HEK293 (cell line): ENCODE measurements at regions not wholly inside any gene's neighbourhood (a gene's known extent, or its start where the extent isn't known, plus 50 kb on each side); places are given as distances from the start of the nearest gene placed in this dataset.

Source experiments
- CTCF ChIA-PET: fragments of 350-600 bp; formaldehyde crosslinking; extraction: SDS; loops from one replicate; lab custom pipeline; 2021; ENCODE audit warnings: antibody characterized with exemption; lab: Yijun Ruan, JAX
- POLR2A ChIA-PET: fragments of 300-600 bp; formaldehyde crosslinking; extraction: SDS; loops from one replicate; lab custom pipeline; 2020; ENCODE audit warnings: antibody characterized with exemption, inconsistent platforms; lab: Yijun Ruan, JAX
- H3K27ac ChIP-seq: fragments of 200-500 bp; sonication (Bioruptor generic); 2 replicates; pipeline ENCODE4 v1.5.1; 2014; ENCODE audit warnings: low read depth, low read length, control low read depth, inconsistent platforms; ENCODE audit errors: extremely low read depth
- H3K36me3 ChIP-seq, 2 experiments: fragments of 200-500 bp in 1 of 2; sonication (Bioruptor generic) in 1 of 2; 1 replicate in 1 of 2; 2 replicates in 1 of 2; pipeline ENCODE4 v1.5.1; 2014 to 2017; ENCODE audit warnings: inconsistent platforms in 2 of 2, low read length in 2 of 2; ENCODE audit not compliant: control insufficient read depth in 2 of 2, insufficient read depth in 1 of 2
- H3K4me1 ChIP-seq: fragments of 200-500 bp; sonication (Bioruptor generic); 2 replicates; pipeline ENCODE4 v1.5.1; 2014; ENCODE audit warnings: mild to moderate bottlenecking, low read length, inconsistent platforms; ENCODE audit not compliant: control insufficient read depth, insufficient read depth
- H3K4me3 ChIP-seq: 2 replicates; pipeline ENCODE4 v1.5.1; 2011; ENCODE audit warnings: low read depth, mild to moderate bottlenecking, control low read depth, low read length, moderate library complexity
- H3K9me3 ChIP-seq: fragments of 200-500 bp; sonication (Bioruptor generic); 2 replicates; pipeline ENCODE4 v1.5.1; 2014; ENCODE audit warnings: low read depth, low read length, inconsistent platforms; ENCODE audit not compliant: control insufficient read depth, insufficient read depth
- EGR2 ChIP-seq: fragments of 450-650 bp; formaldehyde crosslinking; IDR thresholded peaks from 2 replicates; pipeline ENCODE4 v1.5.1; 2016; ENCODE audit warnings: low read depth, missing biosample characterization, missing genetic modification characterization
- GLI2 ChIP-seq: fragments of 450-650 bp; formaldehyde crosslinking; IDR thresholded peaks from 2 replicates; pipeline ENCODE4; 2017; ENCODE audit warnings: missing biosample characterization, missing genetic modification characterization, low read depth, borderline replicate concordance
- HOXC10 ChIP-seq: sonication (generic); formaldehyde crosslinking; IDR thresholded peaks from 2 replicates; pipeline ENCODE4 v1.8.1; 2023; ENCODE audit warnings: mild to moderate bottlenecking, missing genetic modification reagents
- KLF1 ChIP-seq: fragments of 450-650 bp; formaldehyde crosslinking; IDR thresholded peaks from 2 replicates; pipeline ENCODE4 v1.5.1; 2016; ENCODE audit warnings: missing biosample characterization, missing genetic modification characterization
- KLF8 ChIP-seq: fragments of 450-650 bp; formaldehyde crosslinking; IDR thresholded peaks from 2 replicates; pipeline ENCODE4 v1.5.1; 2016; ENCODE audit warnings: missing biosample characterization, missing genetic modification characterization
- MZF1 ChIP-seq: fragments of 450-650 bp; formaldehyde crosslinking; IDR thresholded peaks from 2 replicates; pipeline ENCODE4 v1.5.1; 2017; ENCODE audit warnings: missing biosample characterization, missing genetic modification characterization, borderline replicate concordance
- PRDM1 ChIP-seq: fragments of 450-650 bp; formaldehyde crosslinking; IDR thresholded peaks from 2 replicates; pipeline ENCODE4; 2016; ENCODE audit warnings: missing biosample characterization, missing genetic modification characterization
- SCRT1 ChIP-seq: fragments of 450-650 bp; formaldehyde crosslinking; IDR thresholded peaks from 2 replicates; pipeline ENCODE4 v1.5.1; 2016; ENCODE audit warnings: missing biosample characterization, missing genetic modification characterization, borderline replicate concordance
- SETDB1 ChIP-seq: IDR thresholded peaks from one replicate; pipeline ENCODE4 v1.6.1; 2017; ENCODE audit warnings: mild to moderate bottlenecking, low read length, moderate library complexity, mixed read lengths; ENCODE audit not compliant: insufficient read length
- YY1 ChIP-seq: fragments of 450-650 bp; formaldehyde crosslinking; IDR thresholded peaks from 2 replicates; pipeline ENCODE4 v1.5.1; 2018; ENCODE audit warnings: missing biosample characterization, missing genetic modification characterization
- ZBTB7A ChIP-seq: fragments of 450-650 bp; formaldehyde crosslinking; IDR thresholded peaks from 2 replicates; pipeline ENCODE4 v1.5.1; 2016; ENCODE audit warnings: low read depth, missing biosample characterization, missing genetic modification characterization
- ZNF10 ChIP-seq: fragments of 450-650 bp; formaldehyde crosslinking; IDR thresholded peaks from 2 replicates; pipeline ENCODE4 v1.5.1; 2017; ENCODE audit warnings: missing biosample characterization, missing genetic modification characterization
- ZNF121 ChIP-seq: fragments of 450-650 bp; formaldehyde crosslinking; IDR thresholded peaks from 2 replicates; pipeline ENCODE4 v1.5.1; 2016; ENCODE audit warnings: missing biosample characterization, missing genetic modification characterization
- ZNF169 ChIP-seq: fragments of 450-650 bp; formaldehyde crosslinking; IDR thresholded peaks from 2 replicates; pipeline ENCODE4 v1.5.1; 2016; ENCODE audit warnings: missing biosample characterization, missing genetic modification characterization
- ZNF2 ChIP-seq: fragments of 450-650 bp; formaldehyde crosslinking; IDR thresholded peaks from 2 replicates; pipeline ENCODE4 v1.5.1; 2016; ENCODE audit warnings: missing biosample characterization, missing genetic modification characterization
- ZNF362 ChIP-seq: fragments of 450-650 bp; formaldehyde crosslinking; IDR thresholded peaks from 2 replicates; pipeline ENCODE4 v1.5.1; 2016; ENCODE audit warnings: missing biosample characterization, missing genetic modification characterization
- ZNF561 ChIP-seq: fragments of 450-650 bp; IDR thresholded peaks from 2 replicates; pipeline ENCODE4 v1.5.1; 2018; ENCODE audit warnings: missing biosample characterization, missing genetic modification characterization, borderline replicate concordance
- ZNF596 ChIP-seq: fragments of 450-650 bp; IDR thresholded peaks from 2 replicates; pipeline ENCODE4 v1.5.0; 2018; ENCODE audit warnings: missing biosample characterization, mild to moderate bottlenecking, missing genetic modification characterization, moderate library complexity
- ZNF624 ChIP-seq: fragments of 450-650 bp; formaldehyde crosslinking; IDR thresholded peaks from 2 replicates; pipeline ENCODE4 v1.5.1; 2017; ENCODE audit warnings: missing biosample characterization, missing genetic modification characterization
- ZNF658 ChIP-seq: fragments of 450-650 bp; formaldehyde crosslinking; IDR thresholded peaks from 2 replicates; pipeline ENCODE4; 2016; ENCODE audit warnings: missing biosample characterization, missing genetic modification characterization
- ZNF660 ChIP-seq: fragments of 450-650 bp; IDR thresholded peaks from 2 replicates; pipeline ENCODE4 v1.5.1; 2018; ENCODE audit warnings: missing biosample characterization, mild to moderate bottlenecking, missing genetic modification characterization
- ZNF704 ChIP-seq: fragments of 450-650 bp; formaldehyde crosslinking; IDR thresholded peaks from 2 replicates; pipeline ENCODE4 v1.5.1; 2016; ENCODE audit warnings: missing biosample characterization, missing genetic modification characterization
- ZNF707 ChIP-seq: fragments of 450-650 bp; formaldehyde crosslinking; IDR thresholded peaks from 2 replicates; pipeline ENCODE4 v1.5.1; 2016; ENCODE audit warnings: missing biosample characterization, missing genetic modification characterization
- ZNF776 ChIP-seq: fragments of 450-650 bp; formaldehyde crosslinking; IDR thresholded peaks from 2 replicates; pipeline ENCODE4 v1.5.0; 2017; ENCODE audit warnings: missing biosample characterization, missing genetic modification characterization, borderline replicate concordance
- TF ChIP-seq, protein P1 (sequence below): fragments of 450-650 bp; formaldehyde crosslinking; IDR thresholded peaks from 2 replicates; pipeline ENCODE4 v1.5.1; 2017; ENCODE audit warnings: missing biosample characterization, missing genetic modification characterization
- TF ChIP-seq, protein P2 (sequence below): fragments of 450-650 bp; formaldehyde crosslinking; IDR thresholded peaks from 2 replicates; pipeline ENCODE4 v1.5.1; 2016; ENCODE audit warnings: missing biosample characterization, missing genetic modification characterization

- H3K4me1 ChIP-seq = peaks cover 4% of the 10 kb centered on the region; the same call in 1 of the 2 replicates
- H3K9me3 ChIP-seq = no peaks in the 10 kb centered on the region
- ChIA-PET CTCF (no interaction called here), POLR2A (no interaction called here)
- H3K4me3 ChIP-seq = no peak overlapping the region
- no peak overlapping the region for H3K27ac ChIP-seq
- TF ChIP-seq SCRT1 (no peak), GLI2 (tag by site-specific recombination) (no peak), ZNF658 (tag by site-specific recombination) (no peak), ZNF362 (tag by site-specific recombination) (no peak), ZNF121 (tag by site-specific recombination) (no peak), ZNF624 (no peak), KLF8 (tag by site-specific recombination) (no peak), KLF1 (tag by site-specific recombination) (no peak), ZNF10 (no peak), ZNF561 (tag by site-specific recombination) (no peak)
- H3K36me3 ChIP-seq = no peaks in the 10 kb centered on the region
Observed at GRCh38 chr2:48140586-48140985, 173.9 kb upstream of the FOXN2 start.

- H3K9me3 ChIP-seq = no peaks in the 10 kb centered on the region
- no peak overlapping the region for H3K27ac ChIP-seq
- H3K4me1 ChIP-seq = peaks cover 4% of the 10 kb centered on the region; the same call in 1 of the 2 replicates
- no peak overlapping the region for H3K4me3 ChIP-seq
- H3K36me3 ChIP-seq = no peaks in the 10 kb centered on the region
- ChIA-PET POLR2A (no interaction called here), CTCF (no interaction called here)
- 0 out of 2 replicates have a peak, but pooled peaks have one; percentile 35 for TF ChIP-seq ZNF660
- TF ChIP-seq ZNF596 (tag by site-specific recombination) = no peak
Observed at GRCh38 chr2:48144777-48145176, 169.7 kb upstream of the FOXN2 start.

GRCh38 chr2:48145845-48146452 lies 168.5 kb upstream of the FOXN2 start:
- H3K9me3 ChIP-seq = no peaks in the 10 kb centered on the region
- H3K36me3 ChIP-seq = no peaks in the 10 kb centered on the region
- ChIA-PET POLR2A (no interaction called here), CTCF (interaction anchor here (1.7 kb wide), 1 partner anchor 39 kb away, joined by 5 read pairs; no protein-coding TSS in a partner anchor)
- no peak overlapping the region for H3K4me3 ChIP-seq
- H3K4me1 ChIP-seq = peaks cover 4% of the 10 kb centered on the region; the same call in 1 of the 2 replicates
- peak overlapping the region; percentile 0; the same call in 1 of the 2 replicates for H3K27ac ChIP-seq
- no peak; the same call in 1 of the 2 replicates for TF ChIP-seq ZNF660
- no peak for TF ChIP-seq ZNF707 (tag by site-specific recombination)
- TF ChIP-seq EGR2 (tag by site-specific recombination) = no peak
- no peak for TF ChIP-seq YY1
- TF ChIP-seq PRDM1 = no peak
- TF ChIP-seq, protein P1, sequence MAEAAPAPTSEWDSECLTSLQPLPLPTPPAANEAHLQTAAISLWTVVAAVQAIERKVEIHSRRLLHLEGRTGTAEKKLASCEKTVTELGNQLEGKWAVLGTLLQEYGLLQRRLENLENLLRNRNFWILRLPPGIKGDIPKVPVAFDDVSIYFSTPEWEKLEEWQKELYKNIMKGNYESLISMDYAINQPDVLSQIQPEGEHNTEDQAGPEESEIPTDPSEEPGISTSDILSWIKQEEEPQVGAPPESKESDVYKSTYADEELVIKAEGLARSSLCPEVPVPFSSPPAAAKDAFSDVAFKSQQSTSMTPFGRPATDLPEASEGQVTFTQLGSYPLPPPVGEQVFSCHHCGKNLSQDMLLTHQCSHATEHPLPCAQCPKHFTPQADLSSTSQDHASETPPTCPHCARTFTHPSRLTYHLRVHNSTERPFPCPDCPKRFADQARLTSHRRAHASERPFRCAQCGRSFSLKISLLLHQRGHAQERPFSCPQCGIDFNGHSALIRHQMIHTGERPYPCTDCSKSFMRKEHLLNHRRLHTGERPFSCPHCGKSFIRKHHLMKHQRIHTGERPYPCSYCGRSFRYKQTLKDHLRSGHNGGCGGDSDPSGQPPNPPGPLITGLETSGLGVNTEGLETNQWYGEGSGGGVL (tag by site-specific recombination) = no peak
- TF ChIP-seq ZNF362 (tag by site-specific recombination) = no peak
- TF ChIP-seq ZNF776 (tag by site-specific recombination) = no peak
- no peak for TF ChIP-seq ZNF2
- no peak for TF ChIP-seq ZBTB7A
- TF ChIP-seq SETDB1 = peak; percentile 36
- no peak for TF ChIP-seq MZF1
- TF ChIP-seq, protein P2, sequence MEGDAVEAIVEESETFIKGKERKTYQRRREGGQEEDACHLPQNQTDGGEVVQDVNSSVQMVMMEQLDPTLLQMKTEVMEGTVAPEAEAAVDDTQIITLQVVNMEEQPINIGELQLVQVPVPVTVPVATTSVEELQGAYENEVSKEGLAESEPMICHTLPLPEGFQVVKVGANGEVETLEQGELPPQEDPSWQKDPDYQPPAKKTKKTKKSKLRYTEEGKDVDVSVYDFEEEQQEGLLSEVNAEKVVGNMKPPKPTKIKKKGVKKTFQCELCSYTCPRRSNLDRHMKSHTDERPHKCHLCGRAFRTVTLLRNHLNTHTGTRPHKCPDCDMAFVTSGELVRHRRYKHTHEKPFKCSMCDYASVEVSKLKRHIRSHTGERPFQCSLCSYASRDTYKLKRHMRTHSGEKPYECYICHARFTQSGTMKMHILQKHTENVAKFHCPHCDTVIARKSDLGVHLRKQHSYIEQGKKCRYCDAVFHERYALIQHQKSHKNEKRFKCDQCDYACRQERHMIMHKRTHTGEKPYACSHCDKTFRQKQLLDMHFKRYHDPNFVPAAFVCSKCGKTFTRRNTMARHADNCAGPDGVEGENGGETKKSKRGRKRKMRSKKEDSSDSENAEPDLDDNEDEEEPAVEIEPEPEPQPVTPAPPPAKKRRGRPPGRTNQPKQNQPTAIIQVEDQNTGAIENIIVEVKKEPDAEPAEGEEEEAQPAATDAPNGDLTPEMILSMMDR = no peak
- TF ChIP-seq ZNF169 (tag by site-specific recombination) = no peak
- TF ChIP-seq HOXC10 (CRISPR knock-in tag) = no peak
- no peak for TF ChIP-seq ZNF704 (tag by site-specific recombination)
